ENCODE measurements at regions not wholly inside any gene's neighbourhood (a gene's known extent, or its start where the extent isn't known, plus 50 kb on each side); places are given as distances from the start of the nearest gene placed in this dataset.

GRCh38 chr10:104517946-104518345, 123.1 kb upstream of the SORCS3 start:
- ChIA-PET POLR2A (no interaction called here), CTCF (no interaction called here)
- DNase-seq (ENCODE audit: extremely low spot score) = no peak
- TF ChIP-seq TARDBP (IDR thresholded peaks at IDR 0.05) = no peak
- TF ChIP-seq L3MBTL2 (conservative IDR thresholded peaks at IDR 0.05) = no peak
- no peak for TF ChIP-seq BHLHE40 (IDR thresholded peaks at IDR 0.05; ENCODE audit: borderline replicate concordance)
- TF ChIP-seq ELF4 (IDR thresholded peaks at IDR 0.05) = no peak
- TF ChIP-seq SUZ12 (IDR thresholded peaks at IDR 0.05) = no peak
- TF ChIP-seq ARNT (IDR thresholded peaks at IDR 0.05) = no peak
- no peak for TF ChIP-seq LEF1 (IDR thresholded peaks at IDR 0.05; ENCODE audit: borderline replicate concordance)
- no peak for TF ChIP-seq ZNF384 (IDR thresholded peaks at IDR 0.05)
- TF ChIP-seq NFRKB (IDR thresholded peaks at IDR 0.05) = no peak
- TF ChIP-seq FOXK2 (IDR thresholded peaks at IDR 0.05) = no peak
- TF ChIP-seq, protein P1, sequence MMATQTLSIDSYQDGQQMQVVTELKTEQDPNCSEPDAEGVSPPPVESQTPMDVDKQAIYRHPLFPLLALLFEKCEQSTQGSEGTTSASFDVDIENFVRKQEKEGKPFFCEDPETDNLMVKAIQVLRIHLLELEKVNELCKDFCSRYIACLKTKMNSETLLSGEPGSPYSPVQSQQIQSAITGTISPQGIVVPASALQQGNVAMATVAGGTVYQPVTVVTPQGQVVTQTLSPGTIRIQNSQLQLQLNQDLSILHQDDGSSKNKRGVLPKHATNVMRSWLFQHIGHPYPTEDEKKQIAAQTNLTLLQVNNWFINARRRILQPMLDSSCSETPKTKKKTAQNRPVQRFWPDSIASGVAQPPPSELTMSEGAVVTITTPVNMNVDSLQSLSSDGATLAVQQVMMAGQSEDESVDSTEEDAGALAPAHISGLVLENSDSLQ (IDR thresholded peaks at IDR 0.05) = no peak
- no peak for TF ChIP-seq FOXM1 (IDR thresholded peaks at IDR 0.05; ENCODE audit: borderline replicate concordance)
- TF ChIP-seq SP1 (IDR thresholded peaks at IDR 0.05) = no peak
- TF ChIP-seq CTBP1 (IDR thresholded peaks at IDR 0.05; ENCODE audit: borderline replicate concordance) = no peak
- TF ChIP-seq FOXA1 (IDR thresholded peaks at IDR 0.05) = no peak
- TF ChIP-seq HDGF (IDR thresholded peaks at IDR 0.05; ENCODE audit: borderline replicate concordance) = no peak

DNA sequence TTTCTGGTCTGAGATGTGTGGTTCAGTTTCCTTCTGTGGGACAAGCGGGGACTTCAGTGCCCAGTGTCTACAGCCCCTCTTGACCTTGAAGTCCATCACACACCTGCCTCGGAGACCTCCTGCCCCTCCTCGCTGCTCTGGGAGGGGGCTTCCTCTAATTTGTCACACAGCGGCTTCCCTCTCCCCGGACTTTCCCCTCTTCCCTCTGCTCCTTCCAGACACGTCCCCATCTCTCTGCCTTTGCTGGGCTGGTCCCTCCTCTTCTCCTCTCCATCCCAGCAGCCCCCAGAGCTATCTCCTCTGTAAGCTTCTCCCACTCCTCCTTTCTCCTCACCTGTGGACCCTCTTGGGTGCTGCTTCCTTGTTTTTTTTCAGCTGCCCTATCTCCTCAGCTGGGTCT, 122.2 kb upstream of the SORCS3 start:
- no peak for DNase-seq (ENCODE audit: extremely low spot score)
- TF ChIP-seq FOXM1 (IDR thresholded peaks at IDR 0.05; ENCODE audit: borderline replicate concordance) = no peak
- no peak for TF ChIP-seq TARDBP (IDR thresholded peaks at IDR 0.05)
- TF ChIP-seq NFRKB (IDR thresholded peaks at IDR 0.05) = no peak
- TF ChIP-seq, protein P1 (IDR thresholded peaks at IDR 0.05) = no peak
- no peak for TF ChIP-seq CTBP1 (IDR thresholded peaks at IDR 0.05; ENCODE audit: borderline replicate concordance)
- TF ChIP-seq ARNT (IDR thresholded peaks at IDR 0.05) = no peak
- TF ChIP-seq L3MBTL2 (conservative IDR thresholded peaks at IDR 0.05) = no peak
- no peak for TF ChIP-seq SP1 (IDR thresholded peaks at IDR 0.05)
- TF ChIP-seq SUZ12 (IDR thresholded peaks at IDR 0.05) = no peak
- TF ChIP-seq ZNF384 (IDR thresholded peaks at IDR 0.05) = no peak
- no peak for TF ChIP-seq FOXA1 (IDR thresholded peaks at IDR 0.05)
- TF ChIP-seq ELF4 (IDR thresholded peaks at IDR 0.05) = no peak
- ChIA-PET POLR2A (no interaction called here), CTCF (no interaction called here)

- no peak for DNase-seq (ENCODE audit: extremely low spot score)
- CTCF ChIA-PET = no interaction called here
- no peak for TF ChIP-seq L3MBTL2 (conservative IDR thresholded peaks at IDR 0.05)
- TF ChIP-seq SUZ12 (IDR thresholded peaks at IDR 0.05) = no peak
- TF ChIP-seq HDGF (IDR thresholded peaks at IDR 0.05; ENCODE audit: borderline replicate concordance) = no peak
- no peak for TF ChIP-seq ARNT (IDR thresholded peaks at IDR 0.05)
- TF ChIP-seq CTBP1 (IDR thresholded peaks at IDR 0.05; ENCODE audit: borderline replicate concordance) = no peak
- TF ChIP-seq ELF4 (IDR thresholded peaks at IDR 0.05) = no peak
- TF ChIP-seq, protein P1 (IDR thresholded peaks at IDR 0.05) = no peak
- TF ChIP-seq FOXK2 (IDR thresholded peaks at IDR 0.05) = no peak
- no peak for TF ChIP-seq NFRKB (IDR thresholded peaks at IDR 0.05)
- no peak for TF ChIP-seq SP1 (IDR thresholded peaks at IDR 0.05)
- no peak for TF ChIP-seq FOXM1 (IDR thresholded peaks at IDR 0.05; ENCODE audit: borderline replicate concordance)
- no peak for TF ChIP-seq BHLHE40 (IDR thresholded peaks at IDR 0.05; ENCODE audit: borderline replicate concordance)
- POLR2A ChIA-PET = no interaction called here
These were observed 120.4 kb upstream of the SORCS3 start for GRCh38 chr10:104520653-104521052.

DNA sequence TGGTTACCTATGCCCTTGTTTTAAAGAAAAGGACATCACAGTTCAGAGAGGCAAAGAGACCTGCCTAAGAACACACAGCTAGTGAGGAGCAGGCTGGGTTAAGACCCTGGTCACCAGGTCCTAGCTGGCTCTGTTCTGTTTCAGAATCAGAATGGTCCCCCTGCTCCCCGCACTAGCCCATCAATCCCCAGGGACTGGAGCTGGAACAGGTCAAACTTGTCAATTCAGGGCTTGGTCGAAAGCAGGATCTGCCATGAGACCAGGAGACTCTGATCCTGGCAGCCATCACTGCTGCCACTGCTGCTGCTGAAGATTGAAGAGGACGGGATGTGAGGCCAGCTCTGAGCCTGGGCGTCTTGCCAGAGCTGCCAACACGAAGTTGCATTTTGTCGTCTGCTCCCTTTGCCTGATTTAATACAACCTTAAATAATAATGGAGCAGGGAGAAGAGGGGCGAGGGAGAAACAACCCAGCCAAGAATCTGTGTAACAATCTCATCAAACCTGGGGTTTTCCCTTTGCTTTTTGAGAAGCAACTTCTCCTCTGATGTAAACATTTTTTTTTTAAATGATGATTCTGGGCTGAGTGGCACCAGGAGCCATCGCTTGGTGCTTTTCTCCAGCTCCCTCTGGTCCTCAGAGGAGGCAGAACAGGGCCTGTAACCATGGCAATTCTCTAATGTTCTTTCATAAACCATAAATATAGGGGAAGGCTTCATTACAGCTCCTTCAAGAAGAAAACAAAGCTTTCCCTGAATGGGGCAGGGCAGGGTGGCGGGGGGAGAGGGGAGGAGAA, 119.0 kb upstream of the SORCS3 start:
- ChIA-PET CTCF (no interaction called here), POLR2A (no interaction called here)
- TF ChIP-seq FOXA1 (IDR thresholded peaks at IDR 0.05) (no peak), FOXM1 (IDR thresholded peaks at IDR 0.05; ENCODE audit: borderline replicate concordance) (no peak), SP1 (IDR thresholded peaks at IDR 0.05) (no peak), ZNF384 (IDR thresholded peaks at IDR 0.05) (no peak), BHLHE40 (IDR thresholded peaks at IDR 0.05; ENCODE audit: borderline replicate concordance) (no peak), SUZ12 (IDR thresholded peaks at IDR 0.05) (no peak), L3MBTL2 (conservative IDR thresholded peaks at IDR 0.05) (no peak), CTBP1 (IDR thresholded peaks at IDR 0.05; ENCODE audit: borderline replicate concordance) (no peak), TARDBP (IDR thresholded peaks at IDR 0.05) (no peak), FOXK2 (IDR thresholded peaks at IDR 0.05) (no peak), NFRKB (IDR thresholded peaks at IDR 0.05) (no peak), HDGF (IDR thresholded peaks at IDR 0.05; ENCODE audit: borderline replicate concordance) (no peak), ELF4 (IDR thresholded peaks at IDR 0.05) (no peak)
- TF ChIP-seq, protein P1 (IDR thresholded peaks at IDR 0.05) = no peak
- DNase-seq (ENCODE audit: extremely low spot score) = no peak

DNA sequence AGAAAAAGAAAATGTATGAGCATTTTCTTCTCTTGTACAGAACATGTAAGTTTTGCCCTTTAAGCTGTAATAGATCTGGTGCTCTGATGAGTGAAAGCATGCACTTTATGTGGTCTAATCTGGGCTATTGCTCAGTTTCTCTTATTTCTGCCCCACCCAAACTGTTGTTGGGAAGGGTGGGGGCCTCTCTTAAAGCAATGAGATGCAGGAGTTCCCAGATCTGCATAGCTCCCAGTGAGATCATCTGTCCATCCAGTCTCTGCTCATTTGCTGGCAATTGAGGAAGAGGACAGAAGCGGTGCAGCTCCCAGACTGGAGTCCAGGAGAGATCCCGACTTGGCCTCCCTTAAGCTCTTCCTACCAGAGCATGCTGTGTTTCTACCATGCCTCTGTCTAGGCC, 114.9 kb upstream of the SORCS3 start:
- no peak for TF ChIP-seq ELF4 (IDR thresholded peaks at IDR 0.05)
- TF ChIP-seq LEF1 (IDR thresholded peaks at IDR 0.05; ENCODE audit: borderline replicate concordance) = no peak
- TF ChIP-seq CTBP1 (IDR thresholded peaks at IDR 0.05; ENCODE audit: borderline replicate concordance) = no peak
- TF ChIP-seq HDGF (IDR thresholded peaks at IDR 0.05; ENCODE audit: borderline replicate concordance) = no peak
- TF ChIP-seq TARDBP (IDR thresholded peaks at IDR 0.05) = no peak
- no peak for TF ChIP-seq FOXK2 (IDR thresholded peaks at IDR 0.05)
- TF ChIP-seq SUZ12 (IDR thresholded peaks at IDR 0.05) = no peak
- TF ChIP-seq L3MBTL2 (conservative IDR thresholded peaks at IDR 0.05) = no peak
- TF ChIP-seq BHLHE40 (IDR thresholded peaks at IDR 0.05; ENCODE audit: borderline replicate concordance) = no peak
- TF ChIP-seq, protein P1 (IDR thresholded peaks at IDR 0.05) = no peak
- no peak for TF ChIP-seq ARNT (IDR thresholded peaks at IDR 0.05)
- no peak for TF ChIP-seq NFRKB (IDR thresholded peaks at IDR 0.05)
- no peak for TF ChIP-seq FOXA1 (IDR thresholded peaks at IDR 0.05)
- ChIA-PET POLR2A (no interaction called here), CTCF (no interaction called here)
- DNase-seq (ENCODE audit: extremely low spot score) = no peak

Data from HEK293T (cell line).